Adrenal gland (tissue), 9 donors: ENCODE measurements at regions not wholly inside any gene's neighbourhood (a gene's known extent, or its start where the extent isn't known, plus 50 kb on each side); places are given as distances from the start of the nearest gene placed in this dataset.

Experiments
- DNase-seq, 7 donors: peaks; one replicate each; pipeline ENCODE4 v3.0.0-alpha.2; 2019 to 2020
- H3K27ac ChIP-seq, 5 donors: fragments of 200-600 bp; sonication (generic) in 4 of 5; 1 replicate in 3 of 5; 2 replicates in 2 of 5; pipeline versions ENCODE4 v1.5.1 to v1.8.0; 2016 to 2020; ENCODE audit warnings: mild to moderate bottlenecking in 1 of 5
- H3K27me3 ChIP-seq: fragments of 200-600 bp; 2 replicates; pipeline ENCODE4 v1.8.0; 2021
- H3K36me3 ChIP-seq, 2 donors: fragments of 200-600 bp; replicated peaks in 1 of 2; 1 replicate in 1 of 2; 2 replicates in 1 of 2; pipeline versions ENCODE4 v1.5.1 to v1.8.0; 2018 to 2022
- H3K4me1 ChIP-seq, 2 donors: fragments of 200-600 bp; replicated peaks in 1 of 2; 1 replicate in 1 of 2; 2 replicates in 1 of 2; pipeline versions ENCODE4 v1.5.1 to v1.8.0; 2018 to 2021
- H3K4me3 ChIP-seq, 4 donors: fragments of 200-600 bp; sonication (generic) in 3 of 4; one replicate each; pipeline ENCODE4 v1.5.1; 2016 to 2018
- H3K9me3 ChIP-seq, 3 donors: fragments of 200-600 bp; sonication (generic) in 1 of 3; replicated peaks in 1 of 3; 1 replicate in 2 of 3; 2 replicates in 1 of 3; pipeline versions ENCODE4 v1.5.1 to v1.8.0; 2016 to 2021
- POLR2A ChIP-seq, 2 donors: fragments of 450-650 bp; IDR thresholded peaks; one replicate each; pipeline ENCODE4 v1.6.1; 2017; ENCODE audit warnings: antibody characterized with exemption in 2 of 2, mild to moderate bottlenecking in 2 of 2, moderate library complexity in 1 of 2
- WGBS, 4 donors: extraction: QIAGEN DNeasy Blood & Tissue Kit in 2 of 4; methylation state at CpG; one replicate each; pipeline versions ENCODE4 v1.1.5 to v1.1.7; 2013 to 2017; 5-methylcytosine and 5-hydroxymethylcytosine counted together
- intact Hi-C, 2 donors: fragments of 100-400 bp; cut with DNase I; formaldehyde crosslinking; loops; one replicate each; pipeline versions ENCODE4 v1.14.1 to v1.15.0; 2022 to 2023
- TF ChIP-seq, protein P1 (sequence below), 6 experiments: fragments of 450-650 bp in 4 of 6; fragments of 200-600 bp in 2 of 6; sonication (generic) in 1 of 6; IDR thresholded peaks; 1 replicate in 5 of 6; 2 replicates in 1 of 6; pipeline versions ENCODE4 v1.5.1 to v1.8.0; 2016 to 2021; ENCODE audit warnings: antibody characterized with exemption in 6 of 6, mild to moderate bottlenecking in 2 of 6, moderate library complexity in 1 of 6
- donor health status: healthy with polysubstance abuse.
- donor health status: Bipolar disorder and iron deficiency.
- donor health status: DM: yes; HTN: yes; CAD: no.
- donor health status: DM: no; HTN: no; CAD: no.
- donor health status: DM: no; HTN: no; CAD: no.

DNA sequence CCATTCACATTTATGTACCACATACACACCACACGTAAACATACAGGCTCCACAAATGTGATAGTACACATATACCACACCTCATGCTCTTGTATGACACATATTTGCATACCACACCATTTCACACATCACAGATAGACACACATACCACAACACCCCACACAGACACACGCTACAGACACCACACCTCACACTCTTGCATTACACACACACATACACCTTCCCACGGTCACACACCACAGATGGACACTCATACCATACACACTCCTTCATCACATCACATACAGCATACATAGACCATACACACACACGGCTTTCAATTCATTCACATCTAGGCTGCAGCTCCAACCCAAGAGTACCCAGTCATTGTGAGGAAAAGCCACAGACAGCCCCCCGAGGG lies 222.5 kb upstream of the RPL34 start:
- no peaks in the 10 kb centered on the region for H3K27me3 ChIP-seq
- 86 to 91% (median 88%) methylated on average over 5 of the region's 5 CpGs for WGBS, 4 donors
- intact Hi-C loops, result no loop called here
- DNase-seq, result no peak
- H3K4me1 ChIP-seq, result no peaks in the 10 kb centered on the region
- no peaks in the 10 kb centered on the region for H3K9me3 ChIP-seq
- H3K27ac ChIP-seq, result no peak overlapping the region
- no peak overlapping the region for H3K4me3 ChIP-seq
- H3K36me3 ChIP-seq, result no peaks in the 10 kb centered on the region
- TF ChIP-seq, protein P1, sequence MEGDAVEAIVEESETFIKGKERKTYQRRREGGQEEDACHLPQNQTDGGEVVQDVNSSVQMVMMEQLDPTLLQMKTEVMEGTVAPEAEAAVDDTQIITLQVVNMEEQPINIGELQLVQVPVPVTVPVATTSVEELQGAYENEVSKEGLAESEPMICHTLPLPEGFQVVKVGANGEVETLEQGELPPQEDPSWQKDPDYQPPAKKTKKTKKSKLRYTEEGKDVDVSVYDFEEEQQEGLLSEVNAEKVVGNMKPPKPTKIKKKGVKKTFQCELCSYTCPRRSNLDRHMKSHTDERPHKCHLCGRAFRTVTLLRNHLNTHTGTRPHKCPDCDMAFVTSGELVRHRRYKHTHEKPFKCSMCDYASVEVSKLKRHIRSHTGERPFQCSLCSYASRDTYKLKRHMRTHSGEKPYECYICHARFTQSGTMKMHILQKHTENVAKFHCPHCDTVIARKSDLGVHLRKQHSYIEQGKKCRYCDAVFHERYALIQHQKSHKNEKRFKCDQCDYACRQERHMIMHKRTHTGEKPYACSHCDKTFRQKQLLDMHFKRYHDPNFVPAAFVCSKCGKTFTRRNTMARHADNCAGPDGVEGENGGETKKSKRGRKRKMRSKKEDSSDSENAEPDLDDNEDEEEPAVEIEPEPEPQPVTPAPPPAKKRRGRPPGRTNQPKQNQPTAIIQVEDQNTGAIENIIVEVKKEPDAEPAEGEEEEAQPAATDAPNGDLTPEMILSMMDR (IDR thresholded peaks at IDR 0.05), result no peak
- no peak for TF ChIP-seq POLR2A (IDR thresholded peaks at IDR 0.05)

DNA sequence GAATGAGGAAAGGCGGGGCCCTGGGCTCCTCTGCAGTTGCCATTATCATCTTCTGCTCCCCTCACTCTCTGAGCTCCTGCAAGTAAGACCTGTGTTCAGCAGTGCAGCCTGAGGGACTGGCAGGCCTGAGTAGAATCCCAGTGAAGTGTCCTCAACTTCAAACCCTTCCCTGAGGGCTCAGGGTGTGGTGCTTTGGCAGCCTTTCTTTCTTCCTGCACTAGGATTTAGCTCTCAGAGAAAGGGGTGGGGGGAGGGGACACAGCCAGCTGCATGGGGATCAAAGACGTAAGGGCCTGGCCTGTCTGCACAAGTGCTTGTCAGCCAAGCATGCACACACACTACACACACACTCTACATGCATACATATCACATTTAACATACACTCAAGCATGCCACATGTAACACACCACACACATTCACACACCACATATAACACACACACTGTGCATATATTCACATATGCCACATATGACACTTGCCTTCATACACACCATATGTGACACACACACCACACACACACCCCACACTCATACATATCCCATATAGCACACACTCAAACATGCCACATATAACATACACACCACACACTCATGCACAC lies 223.4 kb upstream of the RPL34 start:
- no peaks in the 10 kb centered on the region for H3K9me3 ChIP-seq
- no peaks in the 10 kb centered on the region for H3K27me3 ChIP-seq
- 77 to 88% (median 81%) methylated on average over 2 of the region's 2 CpGs for WGBS, 4 donors
- no peak overlapping the region for H3K4me3 ChIP-seq
- TF ChIP-seq POLR2A (IDR thresholded peaks at IDR 0.05), result no peak
- no peaks in the 10 kb centered on the region for H3K4me1 ChIP-seq
- intact Hi-C loops, result no loop called here
- DNase-seq, result no peak
- H3K36me3 ChIP-seq, result no peaks in the 10 kb centered on the region
- H3K27ac ChIP-seq, result no peak overlapping the region

DNA sequence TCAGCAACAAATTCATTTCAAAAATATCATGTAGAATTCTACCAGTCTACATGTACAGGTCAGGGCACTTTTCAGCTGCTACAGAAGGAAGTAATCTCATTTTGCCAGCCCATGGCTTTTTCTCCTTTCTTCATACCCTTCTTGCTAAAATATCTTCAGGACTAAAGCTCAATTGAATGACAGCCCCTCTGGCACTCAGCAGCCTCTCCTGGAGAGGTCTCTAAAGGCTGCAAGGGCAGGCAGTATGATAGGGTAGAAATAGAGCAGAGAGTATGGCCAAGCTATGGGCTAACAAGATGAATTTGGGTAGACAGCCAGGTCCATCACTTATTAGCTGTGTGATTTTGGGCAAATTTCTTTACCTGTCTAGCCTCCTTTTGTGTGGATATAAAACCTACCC lies 224.6 kb upstream of the RPL34 start:
- no peaks in the 10 kb centered on the region for H3K36me3 ChIP-seq
- no peaks in the 10 kb centered on the region for H3K27me3 ChIP-seq
- TF ChIP-seq, protein P1 (IDR thresholded peaks at IDR 0.05), result no peak
- no peak for TF ChIP-seq POLR2A (IDR thresholded peaks at IDR 0.05)
- H3K4me3 ChIP-seq, result no peak overlapping the region
- DNase-seq, result no peak
- no peak overlapping the region for H3K27ac ChIP-seq
- intact Hi-C loops, result no loop called here
- no peaks in the 10 kb centered on the region for H3K9me3 ChIP-seq
- H3K4me1 ChIP-seq, result no peaks in the 10 kb centered on the region

DNA sequence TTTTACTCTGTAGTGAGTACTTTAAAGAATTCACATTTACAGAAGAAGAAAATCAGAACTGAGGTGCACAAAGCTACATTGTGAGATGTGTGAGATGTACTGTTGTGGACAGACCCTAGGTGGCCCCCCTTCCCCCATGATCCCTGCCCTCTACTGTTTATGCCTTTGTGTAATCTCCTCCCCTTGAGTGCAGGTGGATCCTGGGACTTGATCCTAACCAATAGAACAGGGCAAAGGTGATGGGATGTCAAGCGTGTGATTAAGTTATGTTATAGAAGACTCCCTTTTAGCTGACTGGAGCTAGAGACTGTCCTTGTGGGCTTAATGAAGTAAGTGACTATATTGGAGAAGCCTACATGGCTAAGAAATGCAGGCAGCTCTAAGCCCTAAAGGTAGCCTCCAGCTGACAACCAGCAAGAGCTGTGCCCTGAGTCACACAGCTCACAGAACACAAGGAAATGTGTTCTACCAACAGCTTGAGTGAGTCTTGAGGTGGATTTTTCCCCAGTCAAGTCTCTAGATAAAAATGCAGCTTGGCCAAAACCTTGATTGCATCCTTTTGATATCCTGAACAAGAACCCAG lies 225.2 kb upstream of the LEF1 start:
- no peaks in the 10 kb centered on the region for H3K27me3 ChIP-seq
- H3K36me3 ChIP-seq, result no peaks in the 10 kb centered on the region
- H3K9me3 ChIP-seq, result no peaks in the 10 kb centered on the region
- H3K4me1 ChIP-seq, result no peaks in the 10 kb centered on the region
- 81 to 95% (median 86%) methylated on average over 1 of the region's 1 CpG for WGBS, 4 donors
- no peak overlapping the region for H3K4me3 ChIP-seq
- TF ChIP-seq, protein P1 (IDR thresholded peaks at IDR 0.05), result no peak
- no peak for TF ChIP-seq POLR2A (IDR thresholded peaks at IDR 0.05)
- no peak for DNase-seq
- no peak overlapping the region for H3K27ac ChIP-seq
- intact Hi-C loops, result no loop called here
